HepG2 (cell line): ENCODE measurements at regions not wholly inside any gene's neighbourhood (a gene's known extent, or its start where the extent isn't known, plus 50 kb on each side); places are given as distances from the start of the nearest gene placed in this dataset.

ENCODE experiments used
- ATF7-NPFF ChIP-seq: sonication (generic); formaldehyde crosslinking; IDR thresholded peaks from 2 replicates; pipeline ENCODE4 v1.8.1; 2023; ENCODE audit warnings: mild to moderate bottlenecking, low read depth, missing genetic modification reagents, moderate library complexity
- CENPX ChIP-seq: sonication (generic); formaldehyde crosslinking; IDR thresholded peaks from 2 replicates; pipeline ENCODE4 v1.9.0; 2021; ENCODE audit warnings: mild to moderate bottlenecking, missing genetic modification reagents, moderate library complexity
- CHCHD3 ChIP-seq: sonication (generic); formaldehyde crosslinking; IDR thresholded peaks from 2 replicates; pipeline ENCODE4 v1.8.0; 2022; ENCODE audit warnings: mild to moderate bottlenecking, missing genetic modification reagents, moderate library complexity
- MBNL3 ChIP-seq: fragments of 250-450 bp; sonication (Bioruptor Pico); conservative IDR thresholded peaks from 2 replicates; pipeline ENCODE4 v1.8.0; 2022; ENCODE audit warnings: mild to moderate bottlenecking, inconsistent platforms
- MTA1 ChIP-seq: sonication (generic); formaldehyde crosslinking; IDR thresholded peaks from 2 replicates; pipeline ENCODE4 v1.4.0; 2020; ENCODE audit warnings: missing genetic modification reagents, mild to moderate bottlenecking, borderline replicate concordance
- NCOA1 ChIP-seq: sonication (generic); formaldehyde crosslinking; IDR thresholded peaks from 2 replicates; pipeline ENCODE4 v1.9.0; 2021; ENCODE audit warnings: missing genetic modification reagents
- POLR2AphosphoS2 ChIP-seq: IDR thresholded peaks from 2 replicates; pipeline ENCODE4 v1.6.1; 2011; ENCODE audit warnings: low read depth, low read length, improper control_type of control experiment
- RARA ChIP-seq: IDR thresholded peaks from 2 replicates; pipeline ENCODE4 v1.6.1; 2016; ENCODE audit warnings: missing genetic modification reagents, missing compliant biosample characterization
- RBM39 ChIP-seq: fragments of 200-400 bp; formaldehyde crosslinking; IDR thresholded peaks from one replicate; pipeline ENCODE4 v1.6.1; 2018; ENCODE audit warnings: antibody characterized with exemption, mild to moderate bottlenecking, low read depth, low read length; ENCODE audit not compliant: poor library complexity, severe bottlenecking
- REL ChIP-seq: sonication (generic); formaldehyde crosslinking; conservative IDR thresholded peaks from 2 replicates; pipeline ENCODE4 v1.8.0; 2022; ENCODE audit warnings: mild to moderate bottlenecking, missing genetic modification reagents, moderate library complexity
- SIX4 ChIP-seq: sonication (generic); formaldehyde crosslinking; IDR thresholded peaks from 2 replicates; pipeline ENCODE4 v1.4.0; 2020; ENCODE audit warnings: missing genetic modification reagents
- SP1 ChIP-seq, 2 experiments: fragments of 450-650 bp in 1 of 2; sonication (generic) in 1 of 2; formaldehyde crosslinking in 1 of 2; IDR thresholded peaks; 2 replicates each; pipeline versions ENCODE4 v1.4.0 to v1.6.1; 2016 to 2020; ENCODE audit warnings: missing genetic modification reagents in 1 of 2
- SRSF4 ChIP-seq: fragments of 200-400 bp; formaldehyde crosslinking; IDR thresholded peaks from one replicate; pipeline ENCODE4 v1.6.1; 2018; ENCODE audit warnings: mild to moderate bottlenecking, low read depth, low read length, moderate library complexity; ENCODE audit not compliant: poor library complexity, severe bottlenecking
- SUZ12 ChIP-seq: fragments of 150-350 bp; IDR thresholded peaks from 2 replicates; pipeline ENCODE4 v1.6.1; 2014; ENCODE audit warnings: low read depth, low read length
- TBX2 ChIP-seq: sonication (generic); formaldehyde crosslinking; IDR thresholded peaks from 2 replicates; pipeline ENCODE4 v1.5.0; 2020; ENCODE audit warnings: missing genetic modification reagents, mild to moderate bottlenecking, borderline replicate concordance
- TGIF2 ChIP-seq: IDR thresholded peaks from 2 replicates; pipeline ENCODE4 v1.6.1; 2016; ENCODE audit warnings: control low read depth, missing compliant biosample characterization
- ZNF205 ChIP-seq: IDR thresholded peaks from 2 replicates; pipeline ENCODE4 v1.6.1; 2018; ENCODE audit warnings: missing biosample characterization, missing genetic modification reagents
- ZNF367 ChIP-seq: sonication (generic); formaldehyde crosslinking; IDR thresholded peaks from 2 replicates; pipeline ENCODE4 v1.4.0; 2020; ENCODE audit warnings: missing genetic modification reagents, borderline replicate concordance
- ZNF383 ChIP-seq: sonication (generic); formaldehyde crosslinking; IDR thresholded peaks from 2 replicates; pipeline ENCODE4 v1.4.0; 2020; ENCODE audit warnings: missing genetic modification reagents, mild to moderate bottlenecking, borderline replicate concordance
- ZNF484 ChIP-seq: sonication (generic); formaldehyde crosslinking; IDR thresholded peaks from 2 replicates; pipeline ENCODE4 v1.5.1; 2020; ENCODE audit warnings: mild to moderate bottlenecking, low read depth, missing genetic modification reagents, borderline replicate concordance
- ZNF547 ChIP-seq: sonication (generic); formaldehyde crosslinking; IDR thresholded peaks from 2 replicates; pipeline ENCODE4 v1.5.1; 2020; ENCODE audit warnings: mild to moderate bottlenecking, missing genetic modification reagents
- ZNF652 ChIP-seq: IDR thresholded peaks from 2 replicates; pipeline ENCODE4 v1.6.1; 2016; ENCODE audit warnings: low read depth, borderline replicate concordance
- TF ChIP-seq, protein P1 (sequence below): sonication (generic); formaldehyde crosslinking; IDR thresholded peaks from 2 replicates; pipeline ENCODE4 v1.4.0; 2020; ENCODE audit warnings: mild to moderate bottlenecking, low read depth, missing genetic modification reagents
- TF ChIP-seq, protein P2 (sequence below): IDR thresholded peaks from 2 replicates; pipeline ENCODE4 v1.6.1; 2016; ENCODE audit warnings: mild to moderate bottlenecking
- TF ChIP-seq, protein P3 (sequence below): sonication (generic); formaldehyde crosslinking; IDR thresholded peaks from 2 replicates; pipeline ENCODE4 v1.5.0; 2020; ENCODE audit warnings: mild to moderate bottlenecking, missing genetic modification reagents, borderline replicate concordance

DNA sequence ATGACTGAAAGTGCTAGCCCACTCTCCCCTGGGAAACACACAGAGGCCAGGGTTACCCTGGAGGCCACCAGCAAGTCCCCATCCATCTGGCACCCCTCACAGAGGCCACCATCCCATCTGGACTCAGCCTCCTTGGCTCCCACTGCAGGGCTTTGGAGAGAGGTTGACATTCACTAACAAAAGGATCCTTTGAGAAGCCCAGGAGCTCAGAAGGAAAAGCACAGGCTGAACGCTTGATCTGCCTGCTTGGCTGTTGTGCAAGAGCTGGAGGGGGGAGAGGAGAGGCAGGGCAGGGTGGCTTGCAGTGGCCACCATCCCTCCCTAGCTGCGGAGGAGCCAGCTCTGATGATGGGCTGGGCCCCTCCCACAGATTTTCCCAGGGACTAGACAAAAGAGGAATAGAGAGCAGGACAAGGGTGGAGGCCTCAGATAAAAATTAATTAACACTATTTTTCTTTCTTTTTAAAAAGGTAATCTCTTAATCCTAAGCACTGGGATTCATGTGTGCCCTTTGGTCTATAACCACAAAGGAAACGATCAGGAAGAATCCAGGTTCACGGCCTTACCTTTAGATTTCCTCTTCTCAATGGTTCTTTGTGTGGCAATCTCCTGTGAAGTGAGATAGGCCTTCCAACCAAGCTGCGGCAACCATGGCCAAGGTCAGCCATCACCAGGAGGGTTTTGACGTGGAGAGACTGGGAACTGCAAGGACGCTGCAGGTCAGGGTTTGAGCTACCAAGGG, 154.7 kb downstream of the BARX2 start (continued):
- no peak for TF ChIP-seq ZNF547 (CRISPR knock-in tag)
- TF ChIP-seq ZNF652 (CRISPR knock-in tag): no peak
- no peak for TF ChIP-seq ZNF484
- no peak for TF ChIP-seq CHCHD3
- TF ChIP-seq, protein P1, sequence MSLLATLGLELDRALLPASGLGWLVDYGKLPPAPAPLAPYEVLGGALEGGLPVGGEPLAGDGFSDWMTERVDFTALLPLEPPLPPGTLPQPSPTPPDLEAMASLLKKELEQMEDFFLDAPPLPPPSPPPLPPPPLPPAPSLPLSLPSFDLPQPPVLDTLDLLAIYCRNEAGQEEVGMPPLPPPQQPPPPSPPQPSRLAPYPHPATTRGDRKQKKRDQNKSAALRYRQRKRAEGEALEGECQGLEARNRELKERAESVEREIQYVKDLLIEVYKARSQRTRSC (CRISPR knock-in tag): no peak
- TF ChIP-seq ATF7-NPFF: no peak
- no peak for TF ChIP-seq CENPX (CRISPR knock-in tag)
- TF ChIP-seq SIX4: no peak
- TF ChIP-seq RARA (CRISPR knock-in tag): peak; percentile 66
- TF ChIP-seq NCOA1 (CRISPR knock-in tag): no peak
- TF ChIP-seq, protein P2, sequence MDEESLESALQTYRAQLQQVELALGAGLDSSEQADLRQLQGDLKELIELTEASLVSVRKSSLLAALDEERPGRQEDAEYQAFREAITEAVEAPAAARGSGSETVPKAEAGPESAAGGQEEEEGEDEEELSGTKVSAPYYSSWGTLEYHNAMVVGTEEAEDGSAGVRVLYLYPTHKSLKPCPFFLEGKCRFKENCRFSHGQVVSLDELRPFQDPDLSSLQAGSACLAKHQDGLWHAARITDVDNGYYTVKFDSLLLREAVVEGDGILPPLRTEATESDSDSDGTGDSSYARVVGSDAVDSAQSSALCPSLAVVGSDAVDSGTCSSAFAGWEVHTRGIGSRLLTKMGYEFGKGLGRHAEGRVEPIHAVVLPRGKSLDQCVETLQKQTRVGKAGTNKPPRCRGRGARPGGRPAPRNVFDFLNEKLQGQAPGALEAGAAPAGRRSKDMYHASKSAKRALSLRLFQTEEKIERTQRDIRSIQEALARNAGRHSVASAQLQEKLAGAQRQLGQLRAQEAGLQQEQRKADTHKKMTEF: no peak
- TF ChIP-seq MTA1: no peak
- TF ChIP-seq, protein P3, sequence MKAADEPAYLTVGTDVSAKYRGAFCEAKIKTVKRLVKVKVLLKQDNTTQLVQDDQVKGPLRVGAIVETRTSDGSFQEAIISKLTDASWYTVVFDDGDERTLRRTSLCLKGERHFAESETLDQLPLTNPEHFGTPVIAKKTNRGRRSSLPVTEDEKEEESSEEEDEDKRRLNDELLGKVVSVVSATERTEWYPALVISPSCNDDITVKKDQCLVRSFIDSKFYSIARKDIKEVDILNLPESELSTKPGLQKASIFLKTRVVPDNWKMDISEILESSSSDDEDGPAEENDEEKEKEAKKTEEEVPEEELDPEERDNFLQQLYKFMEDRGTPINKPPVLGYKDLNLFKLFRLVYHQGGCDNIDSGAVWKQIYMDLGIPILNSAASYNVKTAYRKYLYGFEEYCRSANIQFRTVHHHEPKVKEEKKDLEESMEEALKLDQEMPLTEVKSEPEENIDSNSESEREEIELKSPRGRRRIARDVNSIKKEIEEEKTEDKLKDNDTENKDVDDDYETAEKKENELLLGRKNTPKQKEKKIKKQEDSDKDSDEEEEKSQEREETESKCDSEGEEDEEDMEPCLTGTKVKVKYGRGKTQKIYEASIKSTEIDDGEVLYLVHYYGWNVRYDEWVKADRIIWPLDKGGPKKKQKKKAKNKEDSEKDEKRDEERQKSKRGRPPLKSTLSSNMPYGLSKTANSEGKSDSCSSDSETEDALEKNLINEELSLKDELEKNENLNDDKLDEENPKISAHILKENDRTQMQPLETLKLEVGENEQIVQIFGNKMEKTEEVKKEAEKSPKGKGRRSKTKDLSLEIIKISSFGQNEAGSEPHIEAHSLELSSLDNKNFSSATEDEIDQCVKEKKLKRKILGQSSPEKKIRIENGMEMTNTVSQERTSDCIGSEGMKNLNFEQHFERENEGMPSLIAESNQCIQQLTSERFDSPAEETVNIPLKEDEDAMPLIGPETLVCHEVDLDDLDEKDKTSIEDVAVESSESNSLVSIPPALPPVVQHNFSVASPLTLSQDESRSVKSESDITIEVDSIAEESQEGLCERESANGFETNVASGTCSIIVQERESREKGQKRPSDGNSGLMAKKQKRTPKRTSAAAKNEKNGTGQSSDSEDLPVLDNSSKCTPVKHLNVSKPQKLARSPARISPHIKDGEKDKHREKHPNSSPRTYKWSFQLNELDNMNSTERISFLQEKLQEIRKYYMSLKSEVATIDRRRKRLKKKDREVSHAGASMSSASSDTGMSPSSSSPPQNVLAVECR (CRISPR knock-in tag): no peak
- TF ChIP-seq RBM39: no peak
- TF ChIP-seq ZNF383: no peak
- TF ChIP-seq TBX2 (CRISPR knock-in tag): 0 out of 2 replicates have a peak, but pooled peaks have one; percentile 32
- TF ChIP-seq SUZ12: no peak
- no peak for TF ChIP-seq MBNL3 (CRISPR knock-in tag)
- TF ChIP-seq SP1 (IDR thresholded peaks at IDR 0.05): no peak
- 0 out of 2 replicates have a peak, but pooled peaks have one; percentile 17 for TF ChIP-seq SP1 (CRISPR knock-in tag; IDR thresholded peaks at IDR 0.05)
- no peak for TF ChIP-seq TGIF2 (CRISPR knock-in tag)
- TF ChIP-seq REL (CRISPR knock-in tag): no peak
- TF ChIP-seq POLR2AphosphoS2: no peak
- no peak for TF ChIP-seq ZNF205 (CRISPR knock-in tag)
- TF ChIP-seq SRSF4: no peak
- TF ChIP-seq ZNF367 (CRISPR knock-in tag): no peak
